Body of pancreas (tissue), 4 donors: ENCODE measurements at regions not wholly inside any gene's neighbourhood (a gene's known extent, or its start where the extent isn't known, plus 50 kb on each side); places are given as distances from the start of the nearest gene placed in this dataset.

ENCODE experiments used
- CTCF ChIP-seq, 7 experiments: fragments of 450-650 bp in 4 of 7; fragments of 200-600 bp in 3 of 7; sonication (generic) in 3 of 7; IDR thresholded peaks; one replicate each; pipeline ENCODE4 v1.5.1; 2016 to 2019; ENCODE audit warnings: antibody characterized with exemption in 7 of 7
- POLR2A ChIP-seq, 3 donors: fragments of 450-650 bp; IDR thresholded peaks; one replicate each; pipeline ENCODE4 v1.6.1; 2016; ENCODE audit warnings: antibody characterized with exemption in 3 of 3, mild to moderate bottlenecking in 2 of 3

GRCh38 chr14:101078892-101079221 is 175.3 kb upstream of the RTL1 start:
- TF ChIP-seq CTCF (IDR thresholded peaks at IDR 0.05) = no peak
- TF ChIP-seq POLR2A (IDR thresholded peaks at IDR 0.05) = no peak
